ENCODE measurements at regions not wholly inside any gene's neighbourhood (a gene's known extent, or its start where the extent isn't known, plus 50 kb on each side); places are given as distances from the start of the nearest gene placed in this dataset.
"Not testable (repeated sequence)": the region's sequence is repeated elsewhere in the genome, so short reads cannot be mapped to it uniquely, and the experiment has no call there.

- Mint-ChIP-seq H3K27me3 (ENCODE audit: insufficient read depth) (no peaks in the 10 kb centered on the region), H3K9me3 (peaks cover under 1% of the 10 kb centered on the region), H3K4me3 (no peak overlapping the region), H3K4me1 (peaks cover 6% of the 10 kb centered on the region), H3K36me3 (ENCODE audit: low read depth) (no peaks in the 10 kb centered on the region), H3K27ac (no peak overlapping the region)
- Histone ChIP-seq H3K27me3 (ENCODE audit: control insufficient read depth, insufficient read depth, low read length, poor library complexity, severe bottlenecking) (no peaks in the 10 kb centered on the region), H3K27ac (ENCODE audit: low read depth, low read length) (no peak overlapping the region), H3K36me3 (ENCODE audit: control insufficient read depth, insufficient read depth, low read length) (no peaks in the 10 kb centered on the region), H3K9ac (ENCODE audit: extremely low read depth, low read length, poor library complexity, severe bottlenecking) (no peak overlapping the region), H3K9me3 (ENCODE audit: control insufficient read depth, low read length) (no peaks in the 10 kb centered on the region), H3K4me3 (ENCODE audit: low read length) (no peak overlapping the region), H3K4me1 (ENCODE audit: control insufficient read depth, insufficient read depth, low read length) (no peaks in the 10 kb centered on the region)
- 91 to 95% methylated on average over 2 of the region's 2 CpGs for WGBS, 2 experiments (ENCODE audit: insufficient coverage in 1 of 2, insufficient read length in 1 of 2)
- TF ChIP-seq CTCF (conservative IDR thresholded peaks at IDR 0.05) = no peak
- DNase-seq = no peak
Measured at GRCh38 chr12:89227774-89228173, 124.5 kb downstream of the DUSP6 start.

- peaks cover 10% of the 10 kb centered on the region for H3K9me3 Mint-ChIP-seq
- Histone ChIP-seq H3K36me3 (ENCODE audit: control insufficient read depth, insufficient read depth, low read length) (no peaks in the 10 kb centered on the region), H3K27me3 (ENCODE audit: control insufficient read depth, insufficient read depth, low read length, poor library complexity, severe bottlenecking) (no peaks in the 10 kb centered on the region), H3K9ac (ENCODE audit: extremely low read depth, low read length, poor library complexity, severe bottlenecking) (no peak overlapping the region), H3K9me3 (ENCODE audit: control insufficient read depth, low read length) (no peaks in the 10 kb centered on the region), H3K4me3 (ENCODE audit: low read length) (no peak overlapping the region), H3K27ac (ENCODE audit: low read depth, low read length) (no peak overlapping the region), H3K4me1 (ENCODE audit: control insufficient read depth, insufficient read depth, low read length) (no peaks in the 10 kb centered on the region)
- H3K27me3 Mint-ChIP-seq (ENCODE audit: insufficient read depth) = no peaks in the 10 kb centered on the region
- no peak for TF ChIP-seq CTCF (conservative IDR thresholded peaks at IDR 0.05)
- peak; percentile 76 for DNase-seq
- H3K4me1 Mint-ChIP-seq = peaks cover 8% of the 10 kb centered on the region
- H3K4me3 Mint-ChIP-seq = no peak overlapping the region
- WGBS, 2 experiments (ENCODE audit: insufficient coverage in 1 of 2, insufficient read length in 1 of 2) = 73% methylated on average over 3 of the region's 3 CpGs; no CpG with 5 or more reads in 1 of the 2 experiments
- no peak overlapping the region for H3K27ac Mint-ChIP-seq
- H3K36me3 Mint-ChIP-seq (ENCODE audit: low read depth) = no peaks in the 10 kb centered on the region
Measured at GRCh38 chr12:89225808-89226411, 126.4 kb downstream of the DUSP6 start.

GRCh38 chr12:89225401-89225800 lies 126.9 kb downstream of the DUSP6 start:
- H3K9me3 ChIP-seq (ENCODE audit: control insufficient read depth, low read length) = no peaks in the 10 kb centered on the region
- no peaks in the 10 kb centered on the region for H3K27me3 ChIP-seq (ENCODE audit: control insufficient read depth, insufficient read depth, low read length, poor library complexity, severe bottlenecking)
- 94% methylated on average over 5 of the region's 5 CpGs for WGBS, 2 experiments (ENCODE audit: insufficient coverage in 1 of 2, insufficient read length in 1 of 2)
- no peak overlapping the region for H3K27ac ChIP-seq (ENCODE audit: low read depth, low read length)
- no peaks in the 10 kb centered on the region for H3K36me3 Mint-ChIP-seq (ENCODE audit: low read depth)
- DNase-seq = peak; percentile 55
- no peak for TF ChIP-seq CTCF (conservative IDR thresholded peaks at IDR 0.05)
- no peak overlapping the region for H3K4me3 ChIP-seq (ENCODE audit: low read length)
- H3K4me1 ChIP-seq (ENCODE audit: control insufficient read depth, insufficient read depth, low read length) = no peaks in the 10 kb centered on the region
- no peaks in the 10 kb centered on the region for H3K36me3 ChIP-seq (ENCODE audit: control insufficient read depth, insufficient read depth, low read length)
- peaks cover 8% of the 10 kb centered on the region for H3K4me1 Mint-ChIP-seq
- H3K4me3 Mint-ChIP-seq = no peak overlapping the region
- H3K9me3 Mint-ChIP-seq = peaks cover 13% of the 10 kb centered on the region
- no peak overlapping the region for H3K9ac ChIP-seq (ENCODE audit: extremely low read depth, low read length, poor library complexity, severe bottlenecking)
- H3K27ac Mint-ChIP-seq = no peak overlapping the region
- H3K27me3 Mint-ChIP-seq (ENCODE audit: insufficient read depth) = no peaks in the 10 kb centered on the region

GRCh38 chr12:89222580-89222979 lies 129.7 kb downstream of the DUSP6 start:
- peaks cover 14% of the 10 kb centered on the region for H3K9me3 Mint-ChIP-seq
- not testable (repeated sequence) for H3K36me3 Mint-ChIP-seq (ENCODE audit: low read depth); H3K27ac ChIP-seq (ENCODE audit: low read depth, low read length); H3K4me1 Mint-ChIP-seq; H3K27ac Mint-ChIP-seq; H3K27me3 Mint-ChIP-seq (ENCODE audit: insufficient read depth); H3K4me3 Mint-ChIP-seq; H3K27me3 ChIP-seq (ENCODE audit: control insufficient read depth, insufficient read depth, low read length, poor library complexity, severe bottlenecking); H3K9me3 ChIP-seq (ENCODE audit: control insufficient read depth, low read length); H3K36me3 ChIP-seq (ENCODE audit: control insufficient read depth, insufficient read depth, low read length); H3K4me3 ChIP-seq (ENCODE audit: low read length); H3K4me1 ChIP-seq (ENCODE audit: control insufficient read depth, insufficient read depth, low read length); H3K9ac ChIP-seq (ENCODE audit: extremely low read depth, low read length, poor library complexity, severe bottlenecking)
- DNase-seq = peak; percentile 48
- WGBS, 2 experiments (ENCODE audit: insufficient coverage in 1 of 2, insufficient read length in 1 of 2) = 79 to 82% methylated on average over 3 of the region's 3 CpGs
